HG02938 (cell line): ENCODE measurements at regions not wholly inside any gene's neighbourhood (a gene's known extent, or its start where the extent isn't known, plus 50 kb on each side); places are given as distances from the start of the nearest gene placed in this dataset.
"Not testable (repeated sequence)": the region's sequence is repeated elsewhere in the genome, so short reads cannot be mapped to it uniquely, and the experiment has no call there.

Source experiments
- ATAC-seq: cut with Tn5 transposase; IDR thresholded peaks from one replicate; pipeline ENCODE4 v1.9.1; 2021; ENCODE audit warnings: mild to moderate bottlenecking, moderate library complexity; ENCODE audit not compliant: unreplicated experiment

DNA sequence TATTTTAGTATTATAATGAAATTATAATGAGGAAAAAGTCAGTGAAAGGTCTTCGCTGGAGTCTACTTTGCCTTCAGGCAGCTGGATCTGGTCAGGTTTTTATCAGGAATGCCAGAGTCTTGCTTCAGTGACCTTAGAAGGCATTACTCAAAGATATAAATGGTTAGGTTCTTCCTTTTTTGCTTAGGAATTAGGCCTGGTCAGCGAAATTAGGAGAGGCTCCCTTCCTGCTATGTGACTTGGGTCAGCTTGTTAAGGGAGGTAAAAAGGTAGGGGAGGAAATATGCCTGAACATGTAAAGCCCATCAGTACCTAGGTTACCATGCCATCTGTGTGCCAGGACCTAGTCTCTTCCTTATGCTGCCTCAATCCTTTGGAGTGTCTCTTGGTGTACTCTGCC lies 115.1 kb downstream of the OTOR start:
- no peak for ATAC-seq

DNA sequence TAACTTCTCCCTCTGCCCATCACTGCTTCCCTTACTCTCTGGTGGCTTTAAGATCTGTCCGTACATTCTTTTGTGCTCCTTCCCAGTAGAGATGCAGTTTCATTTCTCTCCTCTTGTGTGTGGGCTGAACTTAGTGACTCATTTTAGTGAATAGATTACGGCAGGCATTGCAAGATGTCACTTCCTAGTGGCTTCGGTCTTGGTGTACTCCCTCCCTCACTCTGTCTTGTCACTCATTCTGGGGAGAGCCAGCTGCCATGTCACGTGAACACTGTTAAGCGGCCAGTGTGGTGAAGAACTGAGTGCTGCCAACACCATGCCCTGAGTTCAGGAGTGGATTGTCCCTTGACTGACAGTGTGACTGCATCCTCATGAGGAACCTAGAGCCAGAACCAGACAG lies 115.9 kb downstream of the OTOR start:
- ATAC-seq: no peak

DNA sequence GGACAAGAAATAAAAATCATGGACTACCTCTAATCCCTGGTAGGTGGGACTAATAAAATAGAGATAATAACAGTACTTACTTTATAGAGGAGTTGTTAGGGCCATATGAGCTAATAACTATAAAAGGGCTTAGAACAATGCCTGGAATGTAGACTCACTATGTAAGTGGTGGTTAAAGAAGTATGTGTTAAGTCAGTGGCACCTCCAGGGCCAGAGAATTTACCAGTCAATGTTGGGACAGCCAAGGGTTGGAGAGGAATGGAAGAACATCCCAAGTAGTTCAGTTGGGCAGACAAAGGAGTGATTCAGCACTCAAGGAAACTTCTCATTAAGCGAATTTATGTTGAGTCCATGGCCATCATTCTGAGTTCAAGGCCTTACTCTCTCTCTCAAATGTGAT lies 116.8 kb downstream of the OTOR start:
- no peak for ATAC-seq

DNA sequence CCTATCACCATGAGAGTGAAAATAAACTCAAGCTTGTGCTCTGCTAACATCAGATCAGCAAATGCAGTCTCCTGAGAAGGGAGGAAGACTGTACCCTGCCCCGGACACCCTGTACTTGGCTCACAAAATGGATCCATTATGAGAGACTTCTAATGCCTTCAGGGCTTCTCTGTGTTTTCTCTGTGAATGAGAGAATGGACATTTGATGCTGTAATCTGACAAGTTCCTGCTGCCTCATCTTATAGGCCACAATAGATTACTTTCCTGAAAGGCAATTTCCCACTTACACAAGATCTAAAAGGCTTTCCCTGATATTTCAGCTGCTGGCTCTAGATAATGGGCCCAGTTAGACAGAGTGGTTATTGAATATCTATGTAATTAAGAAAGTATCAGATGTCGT lies 117.2 kb downstream of the OTOR start:
- ATAC-seq: no peak

DNA sequence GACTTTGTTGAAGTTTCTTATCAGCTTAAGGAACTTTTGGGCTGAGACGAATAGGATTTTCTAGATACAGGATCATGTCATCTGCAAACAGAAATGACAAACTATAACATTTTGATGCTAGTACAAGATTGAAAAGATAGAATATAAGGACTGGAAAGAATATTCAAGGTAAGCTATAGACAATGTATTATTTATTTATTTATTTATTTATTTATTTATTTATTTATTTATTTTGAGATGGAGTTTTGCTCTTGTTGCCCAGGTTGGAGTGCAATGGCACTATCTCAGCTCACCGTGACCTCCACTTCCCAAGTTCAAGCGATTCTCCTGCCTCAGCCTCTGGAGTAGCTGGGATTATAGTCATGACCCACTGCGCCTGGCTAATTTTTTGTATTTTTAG lies 125.0 kb downstream of the OTOR start:
- not testable (repeated sequence) for ATAC-seq

DNA sequence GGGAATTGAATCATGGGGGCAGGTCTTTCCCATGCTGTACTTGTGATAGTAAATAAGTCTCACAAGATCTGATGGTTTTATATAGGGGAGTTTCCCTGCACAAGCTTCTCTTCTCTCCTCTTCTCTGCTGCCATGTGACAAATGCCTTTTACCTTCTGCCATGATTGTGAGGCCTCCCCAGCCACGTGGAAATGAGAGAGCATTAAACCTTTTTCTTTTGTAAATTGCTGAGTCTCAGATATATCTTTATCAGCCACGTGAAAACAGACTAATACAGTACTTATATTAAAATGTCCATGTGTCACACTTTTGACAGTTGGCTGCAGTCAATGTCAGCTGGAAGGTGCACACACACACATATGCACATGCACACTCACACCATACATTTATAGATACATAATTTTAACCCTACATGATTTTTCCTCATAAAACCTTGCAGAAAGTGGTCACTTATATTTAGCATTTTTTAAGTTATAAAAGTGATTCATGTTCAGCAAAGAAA lies 128.9 kb downstream of the OTOR start:
- ATAC-seq: no peak

DNA sequence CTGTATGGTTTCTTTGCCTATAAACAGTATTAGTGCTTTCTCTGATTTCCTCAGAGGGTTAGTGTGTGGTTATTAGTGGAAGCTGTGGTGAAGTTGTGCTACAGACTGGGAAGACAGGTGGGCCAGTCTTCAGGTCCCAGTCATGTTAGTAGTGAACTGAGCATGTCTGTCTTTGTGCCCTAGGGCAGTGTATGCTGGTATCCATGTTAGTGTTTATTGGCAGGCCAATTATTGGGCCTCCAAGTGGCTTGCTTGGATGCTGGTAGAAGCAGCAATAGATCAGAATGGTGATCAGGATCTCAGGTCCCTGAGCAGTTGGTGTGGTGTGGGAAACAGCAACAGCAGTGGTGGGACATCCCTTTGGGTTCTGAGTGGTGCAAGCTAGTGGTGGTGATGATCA lies 137.6 kb downstream of the OTOR start:
- ATAC-seq: no peak

DNA sequence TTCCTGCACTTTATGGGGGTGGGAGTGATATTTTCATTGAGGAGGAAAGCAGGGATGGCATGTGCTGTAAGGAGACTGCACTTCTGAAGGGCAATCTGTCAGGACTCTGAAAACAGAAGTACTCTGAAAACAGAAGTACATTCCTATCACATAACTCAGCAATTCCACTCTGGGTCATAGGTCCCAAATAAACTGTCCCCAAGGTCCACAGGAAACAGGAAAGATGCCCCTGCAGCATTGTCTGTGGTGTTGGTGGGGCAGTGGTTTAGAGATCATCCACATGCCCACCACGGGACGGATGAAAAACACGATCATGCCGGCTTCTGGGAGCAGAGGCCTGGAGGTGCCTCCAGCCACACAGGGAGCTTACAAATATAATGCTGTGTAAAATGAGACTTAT lies 150.3 kb downstream of the OTOR start:
- no peak for ATAC-seq

DNA sequence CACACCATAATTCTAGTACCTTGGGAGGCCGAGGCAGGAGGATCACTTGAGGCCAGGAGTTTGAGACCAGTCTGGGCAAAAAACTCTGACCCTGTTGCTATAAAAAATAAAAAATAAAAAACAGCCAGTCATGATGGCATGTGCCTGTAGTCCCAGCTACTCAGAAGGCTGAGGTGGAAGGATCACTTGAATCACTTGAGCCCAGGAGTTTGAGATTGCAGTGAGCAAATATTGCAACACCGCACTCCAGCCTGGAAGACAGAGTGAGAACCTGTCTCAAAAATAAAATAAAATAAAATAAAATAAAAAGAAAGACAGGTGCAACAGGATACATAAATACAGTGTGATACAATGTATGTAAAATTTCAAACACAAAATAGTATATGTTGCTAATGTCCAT lies 154.5 kb downstream of the OTOR start:
- ATAC-seq: no peak

DNA sequence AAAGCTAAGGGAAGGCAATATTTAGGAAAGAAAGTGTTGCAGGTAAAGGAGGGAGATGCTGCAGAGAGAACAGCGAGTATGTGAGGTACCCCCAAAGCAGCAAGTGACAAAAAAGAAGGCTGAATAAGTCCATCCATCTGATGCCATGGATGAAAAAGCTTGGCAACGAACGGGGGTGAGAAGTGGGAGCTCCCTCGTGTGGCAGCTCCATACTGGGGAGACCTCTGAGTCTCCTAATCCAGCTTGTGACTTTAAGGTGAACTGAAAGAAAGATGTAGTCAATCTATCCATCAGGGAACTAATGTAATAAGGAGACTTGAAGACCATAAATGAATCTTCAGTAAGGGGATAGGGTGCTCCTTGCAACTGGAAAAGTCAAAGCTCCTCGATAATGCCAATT lies 156.6 kb downstream of the OTOR start:
- no peak for ATAC-seq

DNA sequence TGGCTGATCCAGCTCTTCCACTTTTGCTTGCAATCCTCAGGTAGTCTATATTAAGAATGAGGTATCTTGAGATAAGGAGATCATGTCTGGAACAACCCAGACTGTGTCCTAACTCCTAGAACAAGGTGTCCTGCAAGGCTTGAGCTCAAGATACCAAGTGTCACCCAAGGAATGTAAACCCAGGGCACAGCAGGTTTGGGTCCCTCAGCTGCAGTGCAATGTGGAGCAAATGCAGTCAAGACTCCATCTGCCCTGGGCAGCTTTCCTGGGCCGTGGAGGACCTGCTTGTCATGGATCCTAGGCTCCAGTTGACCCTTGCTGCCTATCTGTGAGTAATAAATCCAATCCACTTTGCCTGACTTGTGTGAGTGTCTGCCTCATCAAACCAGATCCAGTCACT lies 166.1 kb downstream of the OTOR start:
- ATAC-seq: no peak

DNA sequence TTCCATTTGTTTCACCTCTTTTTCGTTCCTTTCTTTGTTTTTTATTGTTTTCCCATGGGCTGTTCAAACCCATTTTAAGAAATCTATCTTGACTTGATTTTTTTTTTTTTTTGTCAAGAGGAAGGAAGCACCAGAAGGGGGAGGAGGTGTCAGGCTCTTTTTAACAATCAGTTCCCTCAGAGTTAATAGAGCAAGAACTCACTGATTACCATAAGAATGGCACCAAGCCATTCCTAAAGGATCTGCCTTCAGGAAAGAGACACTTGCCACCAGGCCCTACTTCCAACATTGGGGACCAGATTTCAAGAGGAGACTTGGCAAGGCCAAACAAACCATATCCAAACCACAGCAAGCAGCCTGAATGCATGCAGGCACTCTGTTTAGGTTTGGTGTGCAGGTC lies 168.0 kb downstream of the OTOR start:
- ATAC-seq: no peak

DNA sequence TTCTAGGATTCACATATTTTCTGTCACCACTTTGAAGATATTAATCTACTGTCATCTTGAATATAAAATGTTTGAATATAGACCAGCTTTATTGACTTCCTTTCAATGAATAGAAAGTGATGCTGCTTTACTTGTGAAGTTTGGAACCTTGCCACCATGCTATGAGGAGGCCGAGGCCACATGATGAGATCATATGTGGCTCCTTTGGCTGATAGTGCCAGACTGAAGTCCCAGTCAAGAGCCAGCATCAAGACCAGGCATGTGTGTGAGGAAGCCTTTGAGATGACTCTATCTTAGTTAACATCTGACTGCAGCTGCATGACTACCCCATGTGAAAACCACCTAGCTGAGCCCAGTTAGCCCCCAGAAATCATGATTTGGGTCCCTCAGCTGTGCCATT lies 169.5 kb downstream of the OTOR start:
- no peak for ATAC-seq

DNA sequence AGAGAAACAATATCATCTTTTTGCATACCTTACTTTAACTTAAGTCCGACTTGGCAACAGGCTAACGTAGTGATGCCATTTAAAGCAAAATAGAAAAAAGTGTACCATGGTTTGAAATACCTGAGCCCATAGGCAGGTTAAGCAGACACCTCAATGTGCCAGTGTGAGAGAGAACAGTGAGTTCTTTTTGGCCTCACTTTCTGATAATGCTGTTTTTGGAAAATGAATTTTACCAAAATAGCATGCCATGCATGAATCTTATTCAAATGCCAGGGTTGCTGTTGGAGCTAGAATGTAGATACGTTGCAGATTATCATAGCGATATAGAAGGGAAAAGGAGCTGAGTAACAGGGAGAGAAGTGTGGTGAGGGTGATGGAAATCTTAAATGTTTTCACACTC lies 170.2 kb downstream of the OTOR start:
- no peak for ATAC-seq

DNA sequence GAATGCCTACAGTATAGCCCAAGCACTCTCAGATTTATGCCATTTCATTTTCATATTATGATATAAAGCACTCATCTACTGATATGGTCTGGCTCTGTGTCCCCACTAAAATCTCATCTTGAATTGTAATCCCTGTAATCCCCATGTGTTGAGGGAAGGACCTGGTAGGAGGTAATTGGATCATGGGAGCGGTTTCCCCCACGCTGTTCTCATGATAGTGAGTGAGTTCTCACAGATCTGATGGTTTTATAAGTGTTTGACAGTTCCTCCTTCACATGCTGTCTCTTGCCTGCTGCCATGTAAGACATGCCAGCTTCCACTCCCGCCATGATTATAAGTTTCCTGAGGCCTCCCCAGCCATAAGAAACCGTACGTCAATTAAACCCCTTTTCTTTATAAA lies 171.7 kb downstream of the OTOR start:
- ATAC-seq: no peak

DNA sequence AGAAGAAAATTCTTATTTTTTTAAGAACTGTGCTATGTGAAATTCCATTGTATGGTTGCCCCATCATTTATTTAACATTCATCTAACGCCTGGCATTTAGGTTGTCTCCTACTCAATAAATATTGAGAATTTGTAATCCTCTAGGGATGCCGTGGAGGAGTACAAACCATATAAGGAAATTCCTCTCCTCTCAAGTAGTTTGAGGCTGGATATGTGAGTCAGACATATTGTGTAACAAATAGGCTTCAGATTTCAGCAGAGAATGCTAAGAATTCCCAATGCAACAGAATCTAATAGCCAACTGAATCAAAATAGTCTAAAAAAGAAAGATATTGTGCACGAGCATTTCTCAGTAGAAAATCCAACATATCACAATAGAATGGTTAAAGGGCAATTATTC lies 174.7 kb downstream of the OTOR start:
- ATAC-seq: no peak

DNA sequence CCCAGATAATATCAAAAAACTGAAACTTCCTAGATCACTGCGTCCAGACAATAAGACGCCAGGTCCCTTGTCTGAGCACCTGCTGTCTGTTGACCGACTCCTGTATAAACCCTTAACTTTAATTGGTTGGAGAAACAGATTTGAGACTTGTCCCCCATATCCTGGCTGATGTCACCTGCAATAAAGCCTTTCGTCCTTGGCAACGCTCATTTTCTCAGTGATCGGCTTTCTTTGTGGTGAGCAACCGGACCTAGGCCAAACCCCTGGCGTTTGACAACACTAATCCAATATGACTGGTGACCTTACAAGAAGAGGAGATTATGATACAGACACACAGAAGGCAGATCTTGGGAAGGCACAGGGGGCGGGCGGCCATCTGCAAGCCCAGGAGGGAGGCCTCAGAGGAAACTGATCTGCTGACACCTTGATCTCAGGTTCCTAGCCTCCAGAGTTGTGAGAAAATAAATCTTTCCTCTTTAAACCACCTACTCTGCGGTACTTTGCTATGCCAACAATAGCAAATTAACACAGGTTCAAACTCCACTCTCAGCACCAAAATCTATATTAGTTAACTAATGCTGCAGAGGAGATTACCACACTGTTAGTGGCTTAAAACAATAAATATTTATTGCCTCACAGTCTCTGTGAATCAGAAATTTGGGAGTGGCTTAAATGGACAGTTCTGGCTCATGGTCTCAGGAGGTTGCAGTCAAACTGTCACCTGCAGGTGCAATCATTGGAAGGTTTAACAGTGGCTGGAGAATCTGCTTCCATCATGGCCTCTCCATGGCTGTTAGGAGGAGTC lies 178.7 kb downstream of the OTOR start:
- ATAC-seq: no peak

DNA sequence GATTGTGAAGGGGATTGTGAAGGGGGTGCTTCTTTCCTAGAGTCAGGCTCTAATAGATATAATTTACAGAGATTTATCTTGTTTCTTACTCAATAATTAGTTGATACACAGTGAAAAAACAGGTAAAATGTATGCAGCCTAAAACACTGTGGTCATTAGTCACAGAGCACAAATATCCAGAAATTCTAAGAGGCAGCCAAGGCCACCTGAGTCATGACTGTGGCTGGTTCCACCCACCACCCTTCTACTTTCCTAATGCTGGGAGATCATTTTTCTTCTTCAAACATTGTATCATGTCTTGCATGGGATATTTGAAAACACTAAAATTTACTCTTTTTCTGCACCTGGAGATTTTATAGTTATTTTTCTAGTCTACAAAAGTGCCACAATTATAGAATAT lies 181.6 kb downstream of the OTOR start:
- no peak for ATAC-seq

DNA sequence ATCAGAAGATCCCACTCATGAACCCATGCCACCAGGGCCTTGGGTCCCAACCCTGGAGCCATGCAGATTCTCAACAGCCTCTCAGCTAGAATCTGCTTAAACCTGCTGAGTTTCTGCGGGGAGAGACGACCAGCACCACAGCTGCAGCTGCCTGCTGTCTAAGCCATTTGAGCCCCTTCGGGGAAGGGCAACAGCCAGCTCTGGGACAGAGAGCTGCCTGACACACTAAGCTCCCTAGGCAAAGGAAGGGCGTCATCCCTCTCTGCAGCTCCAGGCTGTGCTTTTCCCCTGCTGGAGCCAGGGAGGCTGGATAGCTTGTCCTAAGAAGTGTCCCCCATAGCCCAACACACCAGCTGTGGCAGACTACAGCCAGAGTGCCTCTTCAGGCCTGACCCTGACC lies 182.5 kb downstream of the OTOR start:
- ATAC-seq: no peak

DNA sequence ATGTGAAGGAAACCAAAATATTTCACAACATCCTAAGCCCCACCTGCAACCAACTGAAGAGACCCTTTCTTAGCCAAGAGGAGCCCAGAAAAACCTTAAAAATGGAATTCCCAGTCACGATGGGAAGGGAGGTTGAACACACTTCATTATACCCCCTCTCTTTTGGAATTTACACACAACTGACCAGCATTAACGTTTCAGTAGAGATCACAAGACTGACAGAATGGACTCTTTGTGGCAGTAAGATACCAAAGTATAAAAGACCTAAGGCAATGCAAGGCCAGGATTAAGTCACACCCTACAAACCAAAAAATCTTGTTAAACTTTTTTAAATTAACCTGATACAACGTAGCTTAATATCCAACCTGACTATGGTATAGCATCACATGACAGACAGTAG lies 190.9 kb downstream of the OTOR start:
- ATAC-seq: no peak

DNA sequence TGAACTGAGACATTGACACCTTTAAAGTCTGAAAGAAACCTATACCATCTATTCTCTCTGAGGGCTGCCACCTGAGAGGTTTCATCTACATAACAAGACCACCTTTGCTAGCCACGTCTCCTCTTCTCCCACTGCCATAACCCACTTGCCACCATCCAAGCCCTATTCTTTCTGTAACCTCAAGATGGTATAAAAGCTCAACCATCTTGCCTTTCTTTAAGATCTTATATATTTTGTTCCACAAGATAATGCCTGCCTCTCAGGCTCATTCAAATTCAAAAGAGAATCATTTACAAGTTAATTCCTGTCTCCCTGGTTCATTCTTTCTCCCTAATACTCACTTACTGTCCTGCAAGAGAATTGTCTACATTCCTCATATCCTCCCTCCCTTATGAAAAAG lies 192.5 kb downstream of the OTOR start:
- no peak for ATAC-seq

DNA sequence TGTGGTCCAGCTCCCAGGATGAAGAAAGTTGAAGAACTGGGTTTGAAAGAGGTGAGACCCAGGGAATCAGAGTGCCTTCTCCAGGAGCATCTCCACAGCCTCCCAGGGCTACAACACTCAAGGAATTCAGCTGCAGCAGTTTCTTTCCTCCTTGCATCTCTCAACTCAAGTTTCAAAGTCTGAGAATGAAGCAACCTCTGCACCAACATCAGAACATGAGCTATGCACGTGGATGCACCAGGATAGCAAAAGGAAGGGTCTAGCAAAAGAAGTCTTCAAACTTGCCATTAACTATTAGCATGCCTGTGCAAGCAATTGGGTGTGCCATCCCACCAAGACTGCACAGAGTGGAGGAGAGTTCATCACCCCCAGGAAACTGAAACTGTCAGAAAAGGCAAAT lies 193.9 kb downstream of the OTOR start:
- no peak for ATAC-seq

DNA sequence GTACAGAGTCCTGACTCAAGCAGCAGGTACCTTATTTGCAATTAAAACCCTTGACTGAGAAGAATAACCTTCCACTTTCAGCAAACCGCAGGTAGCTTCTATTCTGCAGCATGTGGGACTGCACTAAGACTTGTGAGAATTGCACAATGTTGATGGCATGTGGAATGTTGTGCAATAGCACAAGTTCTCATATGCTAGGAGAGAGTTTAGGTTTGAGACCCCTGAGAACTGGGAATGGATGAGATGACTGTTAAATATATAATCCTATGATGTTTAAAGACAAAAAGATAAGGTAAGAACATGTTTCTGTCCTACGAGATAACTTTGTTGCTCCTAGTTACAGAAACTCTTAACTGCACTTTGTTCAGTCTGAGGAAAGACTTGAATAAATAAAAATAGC lies 194.6 kb downstream of the OTOR start:
- no peak for ATAC-seq
